Tibial nerve (tissue), 4 donors: ENCODE measurements at regions not wholly inside any gene's neighbourhood (a gene's known extent, or its start where the extent isn't known, plus 50 kb on each side); places are given as distances from the start of the nearest gene placed in this dataset.
A peak's percentile ranks its signal among the peaks of the same experiment; 100 is the strongest.

Experiments used
- DNase-seq, 2 donors: peaks; one replicate each; pipeline ENCODE4 v3.0.0-alpha.2; 2019; ENCODE audit warnings: low spot score in 2 of 2
- H3K27ac ChIP-seq, 4 donors: fragments of 200-600 bp; sonication (generic) in 3 of 4; one replicate each; pipeline ENCODE4 v1.5.1; 2017 to 2019; ENCODE audit warnings: mild to moderate bottlenecking in 1 of 4
- H3K27me3 ChIP-seq, 2 donors: fragments of 200-600 bp; sonication (generic) in 1 of 2; one replicate each; pipeline versions ENCODE4 v1.5.1 to v1.6.0; 2017 to 2019
- H3K36me3 ChIP-seq, 3 donors: fragments of 200-600 bp; sonication (generic); one replicate each; pipeline ENCODE4 v1.5.1; 2018 to 2019
- H3K4me1 ChIP-seq, 4 donors: fragments of 200-600 bp; sonication (generic) in 3 of 4; one replicate each; pipeline ENCODE4 v1.5.1; 2017 to 2019
- H3K4me3 ChIP-seq, 4 donors: fragments of 200-600 bp; sonication (generic) in 3 of 4; one replicate each; pipeline ENCODE4 v1.5.1; 2017 to 2019; ENCODE audit warnings: mild to moderate bottlenecking in 1 of 4, moderate library complexity in 1 of 4
- H3K9me3 ChIP-seq, 4 donors: fragments of 200-600 bp; sonication (generic) in 3 of 4; one replicate each; pipeline ENCODE4 v1.5.1; 2017 to 2019
- EP300 ChIP-seq, 2 donors: sonication (generic); formaldehyde crosslinking; IDR thresholded peaks; one replicate each; pipeline ENCODE4 v1.6.1; 2017; ENCODE audit warnings: antibody characterized with exemption in 2 of 2, mild to moderate bottlenecking in 1 of 2
- POLR2A ChIP-seq, 2 donors: fragments of 450-650 bp; IDR thresholded peaks; one replicate each; pipeline ENCODE4 v1.6.1; 2017; ENCODE audit warnings: antibody characterized with exemption in 2 of 2, mild to moderate bottlenecking in 2 of 2, moderate library complexity in 2 of 2
- WGBS, 2 donors: methylation state at CpG; one replicate each; pipeline ENCODE4 v1.1.5; 2018; 5-methylcytosine and 5-hydroxymethylcytosine counted together
- TF ChIP-seq, protein P1 (sequence below), 5 experiments: fragments of 200-600 bp in 3 of 5; fragments of 450-650 bp in 2 of 5; sonication (generic) in 3 of 5; IDR thresholded peaks; one replicate each; pipeline ENCODE4 v1.5.1; 2016 to 2019; ENCODE audit warnings: antibody characterized with exemption in 5 of 5, mild to moderate bottlenecking in 3 of 5, moderate library complexity in 2 of 5

DNA sequence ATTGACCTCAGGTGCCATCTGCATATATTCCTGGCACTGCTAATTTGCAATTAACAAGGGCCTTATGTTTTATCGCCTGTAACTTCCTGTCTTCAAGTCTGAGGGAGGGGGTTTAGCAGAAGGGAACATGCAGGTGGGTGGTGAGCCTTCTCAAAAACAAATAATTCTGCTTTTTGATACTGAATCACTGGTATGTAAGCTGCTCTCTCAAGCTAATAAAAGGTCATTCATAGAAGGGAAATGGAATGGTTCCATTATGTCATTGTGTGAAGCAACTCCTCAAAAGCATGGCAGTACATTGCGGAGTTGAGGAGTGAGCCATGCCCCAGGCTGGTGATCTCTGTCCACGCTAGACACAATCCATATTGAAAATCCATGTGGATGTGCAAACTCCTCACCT is 414.8 kb upstream of the ID2 start:
- Histone ChIP-seq H3K27me3 (no peaks in the 10 kb centered on the region), H3K27ac (no peak overlapping the region), H3K4me3 (no peak overlapping the region), H3K9me3 (no peaks in the 10 kb centered on the region), H3K4me1 (peaks cover 0 to 30% (median 0%) of the 10 kb centered on the region in 4 donors), H3K36me3 (no peaks in the 10 kb centered on the region)
- no peak for DNase-seq
- 46 to 54% methylated on average over 3 of the region's 3 CpGs for WGBS, 2 donors
- no peak for TF ChIP-seq POLR2A (IDR thresholded peaks at IDR 0.05)
- TF ChIP-seq EP300 (IDR thresholded peaks at IDR 0.05), result no peak
- TF ChIP-seq, protein P1, sequence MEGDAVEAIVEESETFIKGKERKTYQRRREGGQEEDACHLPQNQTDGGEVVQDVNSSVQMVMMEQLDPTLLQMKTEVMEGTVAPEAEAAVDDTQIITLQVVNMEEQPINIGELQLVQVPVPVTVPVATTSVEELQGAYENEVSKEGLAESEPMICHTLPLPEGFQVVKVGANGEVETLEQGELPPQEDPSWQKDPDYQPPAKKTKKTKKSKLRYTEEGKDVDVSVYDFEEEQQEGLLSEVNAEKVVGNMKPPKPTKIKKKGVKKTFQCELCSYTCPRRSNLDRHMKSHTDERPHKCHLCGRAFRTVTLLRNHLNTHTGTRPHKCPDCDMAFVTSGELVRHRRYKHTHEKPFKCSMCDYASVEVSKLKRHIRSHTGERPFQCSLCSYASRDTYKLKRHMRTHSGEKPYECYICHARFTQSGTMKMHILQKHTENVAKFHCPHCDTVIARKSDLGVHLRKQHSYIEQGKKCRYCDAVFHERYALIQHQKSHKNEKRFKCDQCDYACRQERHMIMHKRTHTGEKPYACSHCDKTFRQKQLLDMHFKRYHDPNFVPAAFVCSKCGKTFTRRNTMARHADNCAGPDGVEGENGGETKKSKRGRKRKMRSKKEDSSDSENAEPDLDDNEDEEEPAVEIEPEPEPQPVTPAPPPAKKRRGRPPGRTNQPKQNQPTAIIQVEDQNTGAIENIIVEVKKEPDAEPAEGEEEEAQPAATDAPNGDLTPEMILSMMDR (IDR thresholded peaks at IDR 0.05), result no peak

DNA sequence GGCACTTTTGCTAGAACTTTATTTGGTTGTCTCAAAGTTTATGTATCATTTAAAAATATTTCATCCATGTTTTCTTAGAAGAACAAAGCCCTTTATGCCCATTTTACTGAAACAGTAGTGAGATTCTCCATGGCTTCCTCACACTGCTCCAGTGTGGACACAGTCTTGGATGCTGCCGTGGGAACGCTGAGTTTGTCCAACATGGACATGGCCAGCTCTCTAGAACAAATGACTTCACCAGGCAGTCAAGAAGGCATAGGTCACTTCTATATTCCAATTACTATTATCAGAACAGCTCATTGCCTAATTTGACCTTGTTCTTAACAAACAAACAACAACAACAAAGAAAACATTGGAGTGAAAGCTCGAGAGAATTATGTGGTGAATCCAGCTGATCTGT is 414.1 kb upstream of the ID2 start:
- TF ChIP-seq EP300 (IDR thresholded peaks at IDR 0.05), result no peak
- TF ChIP-seq, protein P1 (IDR thresholded peaks at IDR 0.05), result no peak
- TF ChIP-seq POLR2A (IDR thresholded peaks at IDR 0.05), result no peak
- H3K36me3 ChIP-seq, result no peaks in the 10 kb centered on the region
- 73 to 84% methylated on average over 3 of the region's 3 CpGs for WGBS, 2 donors
- no peak overlapping the region for H3K27ac ChIP-seq
- no peak overlapping the region for H3K4me3 ChIP-seq
- H3K27me3 ChIP-seq, result no peaks in the 10 kb centered on the region
- H3K4me1 ChIP-seq, result peaks cover 0 to 30% (median 0%) of the 10 kb centered on the region in 4 donors
- DNase-seq, result no peak
- no peaks in the 10 kb centered on the region for H3K9me3 ChIP-seq

DNA sequence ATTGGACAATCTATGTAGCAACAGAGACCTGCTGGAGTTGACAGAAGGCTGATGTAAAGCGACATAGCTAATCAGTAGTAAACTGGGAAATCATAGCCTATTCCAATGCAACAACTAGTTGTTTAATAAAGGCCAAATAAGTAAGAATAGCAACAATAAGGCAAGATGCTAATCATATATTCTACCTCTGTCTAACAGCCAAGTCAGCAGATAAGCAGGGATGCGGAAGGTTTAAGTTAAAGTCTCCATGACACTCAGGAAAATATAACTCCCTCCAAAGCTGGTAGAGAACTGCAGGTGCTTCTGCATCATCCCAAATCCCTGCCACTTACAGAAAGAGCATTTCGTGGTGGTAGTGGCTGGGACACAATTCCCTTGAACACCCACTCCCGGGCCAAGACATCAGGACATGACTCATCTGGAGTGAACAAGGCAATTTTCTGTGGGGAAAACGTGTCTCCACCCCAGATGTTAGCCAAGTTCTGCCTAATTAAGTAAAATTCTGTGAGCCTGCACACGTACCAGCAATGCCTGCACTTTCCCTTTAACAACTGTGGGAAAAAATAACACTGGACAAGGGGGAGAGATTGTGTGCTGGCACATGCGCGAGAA is 413.6 kb upstream of the ID2 start:
- Histone ChIP-seq H3K27me3 (no peaks in the 10 kb centered on the region), H3K4me3 (no peak overlapping the region), H3K4me1 (peaks cover 0 to 30% (median 0%) of the 10 kb centered on the region in 4 donors), H3K36me3 (no peaks in the 10 kb centered on the region), H3K27ac (no peak overlapping the region), H3K9me3 (no peaks in the 10 kb centered on the region)
- peak in 1 of 2 donors; percentile 29 for TF ChIP-seq EP300 (IDR thresholded peaks at IDR 0.05)
- TF ChIP-seq POLR2A (IDR thresholded peaks at IDR 0.05), result no peak
- no peak for DNase-seq
- 49 to 58% methylated on average over 8 of the region's 8 CpGs for WGBS, 2 donors

DNA sequence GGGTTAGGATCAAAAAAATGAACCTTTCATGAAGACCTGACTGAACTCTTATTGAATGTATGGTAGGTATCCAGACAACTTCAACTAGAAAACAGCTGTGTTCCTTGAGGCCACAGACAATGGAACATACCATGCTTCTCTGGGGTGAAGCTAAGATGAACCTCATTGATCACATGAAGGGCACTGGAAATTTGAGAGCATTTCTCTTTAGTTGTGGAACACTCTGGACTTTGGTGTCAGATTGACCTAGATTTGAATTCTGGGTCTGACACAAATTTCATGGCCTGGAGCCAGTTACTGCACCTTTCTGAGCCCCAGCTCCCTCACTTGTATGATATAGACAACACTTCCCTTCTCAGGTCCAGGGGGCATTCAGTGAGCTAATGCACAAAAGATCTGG is 411.2 kb upstream of the ID2 start:
- peaks cover 0 to 30% (median 0%) of the 10 kb centered on the region in 4 donors for H3K4me1 ChIP-seq
- no peaks in the 10 kb centered on the region for H3K36me3 ChIP-seq
- H3K27ac ChIP-seq, result no peak overlapping the region
- H3K4me3 ChIP-seq, result no peak overlapping the region
- no peaks in the 10 kb centered on the region for H3K9me3 ChIP-seq
- no peak for DNase-seq
- H3K27me3 ChIP-seq, result no peaks in the 10 kb centered on the region
- TF ChIP-seq EP300 (IDR thresholded peaks at IDR 0.05) (no peak), POLR2A (IDR thresholded peaks at IDR 0.05) (no peak)
- TF ChIP-seq, protein P1 (IDR thresholded peaks at IDR 0.05), result no peak

DNA sequence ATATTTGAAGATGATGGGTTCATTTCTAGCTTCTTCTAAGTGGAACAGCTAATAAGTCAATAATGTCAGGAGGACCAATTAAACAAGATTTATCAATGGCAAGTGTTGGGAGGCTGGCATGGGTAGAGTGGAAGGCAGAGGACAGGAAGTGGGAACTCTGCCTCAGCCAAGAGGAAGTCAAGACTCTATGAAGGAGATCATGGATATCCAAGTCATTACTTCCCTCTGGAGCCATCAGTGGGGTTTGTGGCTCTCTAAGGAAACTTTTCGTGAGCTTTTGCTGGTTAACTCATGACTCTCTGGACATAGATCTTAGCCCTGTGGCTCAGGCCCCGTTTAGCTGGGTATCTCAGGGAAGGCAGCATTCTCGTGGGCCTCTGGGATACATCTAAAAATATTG is 410.4 kb upstream of the ID2 start:
- WGBS, 2 donors, result 79 to 85% methylated on average over 3 of the region's 3 CpGs
- TF ChIP-seq POLR2A (IDR thresholded peaks at IDR 0.05) (no peak), EP300 (IDR thresholded peaks at IDR 0.05) (no peak)
- TF ChIP-seq, protein P1 (IDR thresholded peaks at IDR 0.05), result no peak
- Histone ChIP-seq H3K27me3 (no peaks in the 10 kb centered on the region), H3K9me3 (no peaks in the 10 kb centered on the region), H3K27ac (no peak overlapping the region), H3K4me3 (no peak overlapping the region), H3K36me3 (no peaks in the 10 kb centered on the region), H3K4me1 (peaks cover 0 to 25% (median 0%) of the 10 kb centered on the region in 4 donors)
- no peak for DNase-seq
